Retinal pigment epithelial cell (primary cell): ENCODE measurements at regions not wholly inside any gene's neighbourhood (a gene's known extent, or its start where the extent isn't known, plus 50 kb on each side); places are given as distances from the start of the nearest gene placed in this dataset.
A peak's percentile ranks its signal among the peaks of the same experiment; 100 is the strongest.

Source experiments
- DNase-seq: peaks from one replicate; pipeline ENCODE4 v3.0.0-alpha.2; 2010; ENCODE audit warnings: low read depth
- H3K4me3 ChIP-seq: 2 replicates; pipeline ENCODE4 v1.5.1; 2011; ENCODE audit warnings: mild to moderate bottlenecking, low read length, control low read depth, moderate library complexity
- TF ChIP-seq, protein P1 (sequence below): conservative IDR thresholded peaks from 2 replicates; pipeline ENCODE4 v1.5.1; 2011; ENCODE audit warnings: low read depth, low read length, control low read depth, inconsistent platforms

DNA sequence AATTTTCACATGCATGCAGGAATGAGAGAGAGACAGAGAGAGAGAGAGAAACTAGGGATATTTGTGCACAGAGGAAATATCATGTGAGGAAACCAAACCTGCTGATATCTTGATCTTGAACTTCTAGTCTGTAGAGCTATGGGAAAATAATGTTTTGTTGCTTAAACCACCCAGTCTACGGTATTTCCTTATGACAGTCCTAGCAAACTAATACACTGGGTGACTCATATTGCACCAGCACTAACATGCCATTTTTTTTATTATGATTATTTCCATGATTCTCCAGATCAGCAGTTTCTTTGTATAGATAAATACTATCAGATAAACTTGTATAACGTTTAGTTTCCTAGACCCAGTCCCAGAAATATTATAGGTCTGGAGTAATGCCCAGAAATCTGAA, 1259.0 kb downstream of the ZPLD1 start:
- no peak for DNase-seq
- TF ChIP-seq, protein P1, sequence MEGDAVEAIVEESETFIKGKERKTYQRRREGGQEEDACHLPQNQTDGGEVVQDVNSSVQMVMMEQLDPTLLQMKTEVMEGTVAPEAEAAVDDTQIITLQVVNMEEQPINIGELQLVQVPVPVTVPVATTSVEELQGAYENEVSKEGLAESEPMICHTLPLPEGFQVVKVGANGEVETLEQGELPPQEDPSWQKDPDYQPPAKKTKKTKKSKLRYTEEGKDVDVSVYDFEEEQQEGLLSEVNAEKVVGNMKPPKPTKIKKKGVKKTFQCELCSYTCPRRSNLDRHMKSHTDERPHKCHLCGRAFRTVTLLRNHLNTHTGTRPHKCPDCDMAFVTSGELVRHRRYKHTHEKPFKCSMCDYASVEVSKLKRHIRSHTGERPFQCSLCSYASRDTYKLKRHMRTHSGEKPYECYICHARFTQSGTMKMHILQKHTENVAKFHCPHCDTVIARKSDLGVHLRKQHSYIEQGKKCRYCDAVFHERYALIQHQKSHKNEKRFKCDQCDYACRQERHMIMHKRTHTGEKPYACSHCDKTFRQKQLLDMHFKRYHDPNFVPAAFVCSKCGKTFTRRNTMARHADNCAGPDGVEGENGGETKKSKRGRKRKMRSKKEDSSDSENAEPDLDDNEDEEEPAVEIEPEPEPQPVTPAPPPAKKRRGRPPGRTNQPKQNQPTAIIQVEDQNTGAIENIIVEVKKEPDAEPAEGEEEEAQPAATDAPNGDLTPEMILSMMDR = no peak
- no peak overlapping the region for H3K4me3 ChIP-seq

GRCh38 chr3:103698646-103699045, 1263.8 kb downstream of the ZPLD1 start:
- H3K4me3 ChIP-seq = no peak overlapping the region
- DNase-seq = no peak
- TF ChIP-seq, protein P1 = no peak

- no peak for DNase-seq
- no peak overlapping the region for H3K4me3 ChIP-seq
These were observed 1264.4 kb downstream of the ZPLD1 start for GRCh38 chr3:103699228-103699627.

DNA sequence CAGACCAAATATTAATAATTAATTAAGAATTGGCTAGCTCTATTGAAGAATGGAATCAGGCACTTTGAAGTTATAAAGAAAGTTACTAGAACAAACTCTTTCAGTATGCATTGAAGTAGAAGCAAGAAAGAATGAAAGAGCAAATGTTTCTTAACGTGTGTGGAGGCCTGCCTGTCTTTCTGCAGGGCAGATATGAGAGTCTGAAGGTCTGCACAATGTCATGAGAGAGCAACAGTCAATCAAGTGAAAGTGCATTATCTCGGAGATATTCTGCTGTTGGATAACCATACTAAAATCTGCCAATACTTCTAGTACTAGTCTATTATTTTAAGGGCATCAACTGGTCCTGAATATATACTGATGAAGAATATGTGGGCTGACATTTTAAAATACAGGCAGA, 1270.8 kb downstream of the ZPLD1 start:
- TF ChIP-seq, protein P1 = no peak
- no peak overlapping the region for H3K4me3 ChIP-seq
- no peak for DNase-seq

More at GRCh38 chr3:103699228-103699627, 1264.4 kb downstream of the ZPLD1 start:
- TF ChIP-seq, protein P1 = no peak

GRCh38 chr3:103706671-103707070, 1271.9 kb downstream of the ZPLD1 start:
- no peak overlapping the region for H3K4me3 ChIP-seq
- TF ChIP-seq, protein P1 = no peak
- no peak for DNase-seq

GRCh38 chr3:103711670-103712069, 1276.9 kb downstream of the ZPLD1 start:
- H3K4me3 ChIP-seq = no peak overlapping the region
- DNase-seq = no peak
- TF ChIP-seq, protein P1 = no peak

DNA sequence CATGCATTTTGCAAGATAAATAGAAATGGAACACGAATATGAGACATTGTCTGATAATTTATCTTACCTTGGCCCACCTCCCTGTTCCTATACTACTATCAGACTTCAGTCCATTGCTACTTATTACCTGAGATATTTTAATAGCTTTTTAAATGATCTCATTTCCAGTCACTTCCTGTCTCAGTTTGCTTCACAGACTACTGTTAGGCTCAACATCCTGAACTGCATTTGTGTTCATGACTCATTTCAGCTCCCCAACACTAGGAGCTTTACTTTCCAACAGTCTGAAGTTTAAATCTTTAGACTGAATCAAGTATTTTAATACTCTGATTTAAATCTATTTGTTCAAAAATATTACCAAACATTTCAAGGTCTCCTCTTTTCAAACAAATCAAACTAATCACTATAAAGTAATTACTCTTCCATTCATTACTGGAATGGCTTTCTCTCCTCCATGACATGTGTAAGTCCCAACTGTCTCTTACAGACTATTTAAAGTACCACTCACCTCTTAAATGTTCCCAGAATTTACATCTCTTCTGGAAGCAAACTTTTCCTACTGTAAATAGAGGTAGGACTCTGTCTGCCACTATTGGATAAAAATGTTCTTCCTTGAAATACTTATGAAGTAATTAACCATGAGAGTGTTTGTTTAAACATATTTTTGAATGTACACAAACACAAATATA, 1277.6 kb downstream of the ZPLD1 start:
- DNase-seq = peak; percentile 21
- TF ChIP-seq, protein P1 = no peak
- no peak overlapping the region for H3K4me3 ChIP-seq
